ENCODE measurements at regions not wholly inside any gene's neighbourhood (a gene's known extent, or its start where the extent isn't known, plus 50 kb on each side); places are given as distances from the start of the nearest gene placed in this dataset.

GRCh38 chr2:65654496-65654895, 222.1 kb upstream of the SPRED2 start (continued):
- TF ChIP-seq ZNF274 (IDR thresholded peaks at IDR 0.05; ENCODE audit: borderline replicate concordance, extremely low read depth, low read length) (no peak), USF2 (IDR thresholded peaks at IDR 0.05; ENCODE audit: low read length) (no peak)
